ENCODE measurements at regions not wholly inside any gene's neighbourhood (a gene's known extent, or its start where the extent isn't known, plus 50 kb on each side); places are given as distances from the start of the nearest gene placed in this dataset.

DNA sequence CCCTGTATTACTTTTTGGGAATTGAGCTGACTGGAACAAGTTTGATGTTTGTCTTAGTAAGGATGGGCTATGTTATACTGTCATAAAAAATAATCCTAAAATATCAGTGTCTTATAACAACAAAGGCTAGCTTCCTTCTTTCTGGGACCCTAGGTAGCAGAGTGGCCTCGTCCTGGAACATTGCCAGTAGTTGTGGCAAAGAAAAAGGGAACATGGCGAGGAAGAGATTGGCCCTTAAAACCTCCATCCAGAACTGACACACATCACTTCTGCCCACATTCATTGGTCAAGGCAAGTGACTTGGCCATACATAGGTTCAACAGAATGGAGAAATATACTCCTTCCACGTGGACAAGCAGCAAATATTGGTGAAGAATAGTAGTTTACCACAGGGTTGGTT lies 287.9 kb downstream of the PPP1R2C start:
- TF ChIP-seq POLR2A (IDR thresholded peaks at IDR 0.05), result no peak
- TF ChIP-seq CTCF (IDR thresholded peaks at IDR 0.05), result no peak
- TF ChIP-seq POLR2AphosphoS5 (IDR thresholded peaks at IDR 0.05; ENCODE audit: insufficient read depth in 1 of 2, low read depth in 1 of 2), result no peak

Data from vagina (tissue), 2 donors.